Thoracic aorta (tissue), 2 donors: ENCODE measurements at regions not wholly inside any gene's neighbourhood (a gene's known extent, or its start where the extent isn't known, plus 50 kb on each side); places are given as distances from the start of the nearest gene placed in this dataset.

Experiments used
- ATAC-seq: fragments of 150-250 bp; one replicate; pipeline ENCODE4 v1.8.0; 2017; ENCODE audit warnings: low read depth; ENCODE audit not compliant: insufficient number of reproducible peaks, low FRiP score
- DNase-seq: peaks from one replicate; pipeline ENCODE4 v3.0.0-alpha.2; 2020; ENCODE audit warnings: low spot score
- H3K27ac ChIP-seq, 2 donors: fragments of 200-600 bp; sonication (generic); 1 replicate in 1 of 2; 2 replicates in 1 of 2; pipeline ENCODE4 v1.5.1; 2016; ENCODE audit warnings: mild to moderate bottlenecking in 2 of 2, moderate library complexity in 2 of 2
- H3K27me3 ChIP-seq: fragments of 200-600 bp; sonication (generic); replicated peaks from 2 replicates; pipeline ENCODE4 v1.6.0; 2016; ENCODE audit warnings: mild to moderate bottlenecking; ENCODE audit not compliant: insufficient read depth
- H3K36me3 ChIP-seq: fragments of 200-600 bp; sonication (generic); one replicate; pipeline ENCODE4 v1.5.1; 2016
- H3K4me1 ChIP-seq, 2 donors: fragments of 200-600 bp; sonication (generic); 1 replicate in 1 of 2; 2 replicates in 1 of 2; pipeline versions ENCODE4 v1.5.1 to v1.6.0; 2016; ENCODE audit warnings: low read depth in 2 of 2, mild to moderate bottlenecking in 1 of 2; ENCODE audit not compliant: control insufficient read depth in 1 of 2
- H3K4me3 ChIP-seq: fragments of 200-600 bp; sonication (generic); 2 replicates; pipeline ENCODE4 v1.5.1; 2016; ENCODE audit warnings: mild to moderate bottlenecking
- H3K9me3 ChIP-seq: fragments of 200-600 bp; sonication (generic); 2 replicates; pipeline ENCODE4 v1.5.1; 2016
- CTCF ChIP-seq: fragments of 200-600 bp; sonication (generic); IDR thresholded peaks from one replicate; pipeline ENCODE4 v1.5.1; 2019; ENCODE audit warnings: antibody characterized with exemption

- Histone ChIP-seq H3K4me1 (peaks cover 26 to 38% of the 10 kb centered on the region in 2 donors), H3K36me3 (no peaks in the 10 kb centered on the region), H3K4me3 (no peak overlapping the region), H3K9me3 (no peaks in the 10 kb centered on the region), H3K27ac (no peak overlapping the region), H3K27me3 (no peaks in the 10 kb centered on the region)
- ATAC-seq (no peak), DNase-seq (no peak)
- TF ChIP-seq CTCF, result no peak
These were observed 94.7 kb upstream of the ZNF366 start for GRCh38 chr5:72601861-72602260.

DNA sequence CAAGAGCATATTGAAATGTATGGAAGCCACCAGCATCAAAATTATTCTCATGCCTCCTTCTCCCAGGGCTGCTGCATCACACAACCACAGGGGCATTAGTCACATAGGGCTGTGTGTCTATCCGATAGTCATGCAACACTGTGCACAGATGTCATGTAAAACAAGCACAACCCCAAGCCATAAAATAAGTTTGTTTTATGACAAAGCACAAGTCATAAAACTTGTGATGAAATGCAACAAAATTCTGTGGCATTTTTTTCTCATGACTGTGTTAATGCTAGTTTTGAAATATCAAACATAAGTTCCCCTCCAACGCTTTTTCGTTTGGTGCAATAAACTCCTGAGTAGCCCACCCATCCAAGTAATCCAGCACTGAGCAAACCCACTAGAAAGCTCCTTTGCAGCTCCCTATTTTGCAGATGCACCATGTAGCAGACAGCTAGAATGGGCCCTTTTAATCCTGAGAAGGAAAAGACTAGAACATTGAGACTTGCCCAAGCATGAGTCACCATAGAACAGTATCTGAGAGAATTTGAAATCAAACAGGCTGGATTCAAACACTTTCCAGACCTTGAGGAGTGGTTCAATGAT, 93.3 kb upstream of the ZNF366 start:
- H3K27me3 ChIP-seq, result no peaks in the 10 kb centered on the region
- peak overlapping the region in 1 of 2 donors; percentile 63 for H3K27ac ChIP-seq
- no peak for TF ChIP-seq CTCF
- H3K4me3 ChIP-seq, result no peak overlapping the region
- no peak for DNase-seq
- no peak for ATAC-seq
- peaks cover 32 to 48% of the 10 kb centered on the region in 2 donors for H3K4me1 ChIP-seq
- no peaks in the 10 kb centered on the region for H3K9me3 ChIP-seq
- no peaks in the 10 kb centered on the region for H3K36me3 ChIP-seq

GRCh38 chr5:72599519-72600370, 92.5 kb upstream of the ZNF366 start:
- H3K9me3 ChIP-seq, result no peaks in the 10 kb centered on the region
- DNase-seq (no peak), ATAC-seq (no peak)
- H3K36me3 ChIP-seq, result no peaks in the 10 kb centered on the region
- peaks cover 32 to 48% of the 10 kb centered on the region in 2 donors for H3K4me1 ChIP-seq
- no peak for TF ChIP-seq CTCF
- no peaks in the 10 kb centered on the region for H3K27me3 ChIP-seq
- no peak overlapping the region for H3K4me3 ChIP-seq
- peak overlapping the region in 1 of 2 donors; percentile 63 for H3K27ac ChIP-seq

DNA sequence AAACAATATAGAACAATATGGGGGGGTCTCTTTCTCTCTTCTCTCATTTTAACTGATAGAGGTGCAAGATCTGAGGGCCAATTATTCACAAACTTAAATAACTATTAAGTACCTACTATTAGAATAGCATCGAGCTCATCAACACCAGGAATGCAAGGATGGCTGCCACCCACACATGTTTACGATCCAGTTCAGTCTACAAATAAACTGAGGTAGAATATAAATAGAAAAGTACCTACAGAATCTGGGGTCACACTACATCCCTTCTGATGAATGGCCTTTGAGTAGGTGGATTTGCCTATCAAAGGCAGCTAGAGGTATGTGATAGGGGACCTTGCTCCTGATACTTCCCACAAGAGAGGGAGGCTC, 91.8 kb upstream of the ZNF366 start:
- Histone ChIP-seq H3K4me1 (peaks cover 32 to 48% of the 10 kb centered on the region in 2 donors), H3K9me3 (no peaks in the 10 kb centered on the region), H3K36me3 (no peaks in the 10 kb centered on the region), H3K27ac (peak overlapping the region in 1 of 2 donors; percentile 63), H3K4me3 (no peak overlapping the region), H3K27me3 (no peaks in the 10 kb centered on the region)
- ATAC-seq (no peak), DNase-seq (no peak)
- TF ChIP-seq CTCF, result no peak

DNA sequence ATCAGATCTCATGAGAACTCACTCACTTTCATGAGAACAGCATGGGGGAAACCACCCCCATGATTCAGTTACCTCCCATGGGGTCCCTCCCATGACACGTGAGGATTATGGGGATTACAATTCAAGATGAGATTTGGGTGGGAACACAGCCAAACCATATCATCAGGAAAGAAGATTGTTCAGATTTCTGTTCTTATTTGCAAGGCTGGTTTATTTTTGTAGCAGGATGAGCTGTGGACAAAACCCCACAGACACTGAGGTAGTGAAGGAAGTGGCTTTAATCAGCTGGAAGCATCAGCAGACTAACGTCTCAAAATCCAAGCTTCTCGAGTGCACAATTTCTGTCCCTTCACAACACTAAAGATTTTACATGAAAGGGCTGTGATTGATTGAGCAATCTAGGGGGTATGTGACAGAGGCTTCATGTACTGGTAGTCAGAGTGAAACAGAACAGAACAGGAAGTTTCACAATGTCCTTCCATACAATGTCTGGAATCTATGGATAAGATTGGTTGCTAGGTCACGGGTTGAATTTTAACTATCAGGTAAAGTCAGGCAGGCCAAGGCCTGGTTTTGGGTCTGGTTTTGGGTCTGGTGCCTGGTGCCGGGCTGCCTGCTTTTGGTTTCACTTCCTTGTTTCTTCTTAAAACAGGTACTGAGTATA, 91.3 kb upstream of the ZNF366 start:
- H3K4me3 ChIP-seq, result no peak overlapping the region
- TF ChIP-seq CTCF, result no peak
- H3K27me3 ChIP-seq, result no peaks in the 10 kb centered on the region
- no peak for ATAC-seq
- no peak for DNase-seq
- no peaks in the 10 kb centered on the region for H3K36me3 ChIP-seq
- H3K27ac ChIP-seq, result peak overlapping the region in 1 of 2 donors; percentile 63
- H3K9me3 ChIP-seq, result no peaks in the 10 kb centered on the region
- peaks cover 32 to 48% of the 10 kb centered on the region in 2 donors for H3K4me1 ChIP-seq
